ENCODE measurements at regions not wholly inside any gene's neighbourhood (a gene's known extent, or its start where the extent isn't known, plus 50 kb on each side); places are given as distances from the start of the nearest gene placed in this dataset.

- H3K27me3 ChIP-seq (ENCODE audit: control insufficient read depth in 2 of 2, insufficient read depth in 2 of 2, low read length in 2 of 2) = no peaks in the 10 kb centered on the region
- H3K9ac ChIP-seq (replicated peaks; ENCODE audit: extremely low read depth, insufficient read depth, low read length) = no peak overlapping the region
- no peak for DNase-seq (ENCODE audit: low read depth, low spot score)
- no peak for TF ChIP-seq EZH2 (IDR thresholded peaks at IDR 0.05; ENCODE audit: borderline replicate concordance, low read depth, low read length, severe bottlenecking)
- no peak for TF ChIP-seq CTCF (IDR thresholded peaks at IDR 0.05; ENCODE audit: extremely low read depth in 1 of 2, insufficient read depth in 1 of 2, low read depth in 1 of 2, low read length in 2 of 2)
- TF ChIP-seq POLR2A (IDR thresholded peaks at IDR 0.05; ENCODE audit: low read depth, low read length) = no peak
- TF ChIP-seq FOS (IDR thresholded peaks at IDR 0.05; ENCODE audit: borderline replicate concordance, insufficient read depth, low read length) = no peak
- no peak for TF ChIP-seq GATA2 (IDR thresholded peaks at IDR 0.05; ENCODE audit: insufficient read depth, insufficient read length, low read depth, low read length)
- TF ChIP-seq MYC (IDR thresholded peaks at IDR 0.05; ENCODE audit: low read depth, low read length) = no peak
- no peak for TF ChIP-seq POLR2AphosphoS5 (IDR thresholded peaks at IDR 0.05; ENCODE audit: insufficient read depth, low read depth, low read length)
- FAIRE-seq = no peak
- H3K79me2 ChIP-seq (ENCODE audit: control insufficient read depth, insufficient read depth, low read length) = no peaks in the 10 kb centered on the region
- no peaks in the 10 kb centered on the region for H4K20me1 ChIP-seq (replicated peaks; ENCODE audit: control insufficient read depth, extremely low read depth, insufficient read depth, low read length)
- no peak overlapping the region for H3K27ac ChIP-seq (ENCODE audit: insufficient read depth, low read depth, low read length)
- dilution Hi-C loops (cut with MboI; ENCODE audit: extremely low pct_ligation_motif_present, low sequenced_read_pairs) (no loop called here), intact Hi-C loops (cut with micrococcal nuclease) (no loop called here)
- H3K9me1 ChIP-seq (replicated peaks; ENCODE audit: control insufficient read depth, extremely low read depth, insufficient read depth, low read length) = no peaks in the 10 kb centered on the region
- CTCF ChIA-PET = no interaction called here
- POLR2A ChIA-PET = no interaction called here
- H2AFZ ChIP-seq (ENCODE audit: low read depth, low read length) = no peak overlapping the region
- H3K9me3 ChIP-seq (replicated peaks; ENCODE audit: control insufficient read depth, insufficient read depth, low read length) = no peaks in the 10 kb centered on the region
- no peaks in the 10 kb centered on the region for H3K4me1 ChIP-seq (ENCODE audit: control insufficient read depth, extremely low read depth, insufficient read depth, low read length)
- no peak overlapping the region for H3K4me3 ChIP-seq (replicated peaks in 1 of 3; ENCODE audit: insufficient read depth in 1 of 3, low read depth in 1 of 3, low read length in 3 of 3)
- no peaks in the 10 kb centered on the region for H3K36me3 ChIP-seq (ENCODE audit: control insufficient read depth in 2 of 2, extremely low read depth in 1 of 2, insufficient read depth in 2 of 2, low read length in 2 of 2)
- H3K4me2 ChIP-seq (ENCODE audit: insufficient read depth, low read length) = no peak overlapping the region
- BruUV-seq (replicated peaks) = no TSS peak
Measured at GRCh38 chr2:239608723-239609122, 207.9 kb upstream of the HDAC4 start.

- no peaks in the 10 kb centered on the region for H3K9me3 ChIP-seq (replicated peaks; ENCODE audit: control insufficient read depth, insufficient read depth, low read length)
- no peak for FAIRE-seq
- no peaks in the 10 kb centered on the region for H3K36me3 ChIP-seq (ENCODE audit: control insufficient read depth in 2 of 2, extremely low read depth in 1 of 2, insufficient read depth in 2 of 2, low read length in 2 of 2)
- H3K27ac ChIP-seq (ENCODE audit: insufficient read depth, low read depth, low read length) = no peak overlapping the region
- BruUV-seq (replicated peaks) = no TSS peak
- no peak for TF ChIP-seq MYC (IDR thresholded peaks at IDR 0.05; ENCODE audit: low read depth, low read length)
- TF ChIP-seq FOS (IDR thresholded peaks at IDR 0.05; ENCODE audit: borderline replicate concordance, insufficient read depth, low read length) = no peak
- TF ChIP-seq CTCF (IDR thresholded peaks at IDR 0.05; ENCODE audit: extremely low read depth in 1 of 2, insufficient read depth in 1 of 2, low read depth in 1 of 2, low read length in 2 of 2) = no peak
- no peak for TF ChIP-seq POLR2A (IDR thresholded peaks at IDR 0.05; ENCODE audit: low read depth, low read length)
- TF ChIP-seq GATA2 (IDR thresholded peaks at IDR 0.05; ENCODE audit: insufficient read depth, insufficient read length, low read depth, low read length) = no peak
- H3K4me3 ChIP-seq (replicated peaks in 1 of 3; ENCODE audit: insufficient read depth in 1 of 3, low read depth in 1 of 3, low read length in 3 of 3) = no peak overlapping the region
- H3K9ac ChIP-seq (replicated peaks; ENCODE audit: extremely low read depth, insufficient read depth, low read length) = no peak overlapping the region
- intact Hi-C loops (cut with micrococcal nuclease) = no loop called here
- no peak overlapping the region for H2AFZ ChIP-seq (ENCODE audit: low read depth, low read length)
- no peaks in the 10 kb centered on the region for H3K9me1 ChIP-seq (replicated peaks; ENCODE audit: control insufficient read depth, extremely low read depth, insufficient read depth, low read length)
- H3K4me2 ChIP-seq (ENCODE audit: insufficient read depth, low read length) = no peak overlapping the region
- CTCF ChIA-PET = no interaction called here
- no peaks in the 10 kb centered on the region for H4K20me1 ChIP-seq (replicated peaks; ENCODE audit: control insufficient read depth, extremely low read depth, insufficient read depth, low read length)
- no peaks in the 10 kb centered on the region for H3K27me3 ChIP-seq (ENCODE audit: control insufficient read depth in 2 of 2, insufficient read depth in 2 of 2, low read length in 2 of 2)
- POLR2A ChIA-PET = no interaction called here
- DNase-seq (ENCODE audit: low read depth, low spot score) = no peak
- no peaks in the 10 kb centered on the region for H3K4me1 ChIP-seq (ENCODE audit: control insufficient read depth, extremely low read depth, insufficient read depth, low read length)
- no peaks in the 10 kb centered on the region for H3K79me2 ChIP-seq (ENCODE audit: control insufficient read depth, insufficient read depth, low read length)
- dilution Hi-C loops (cut with MboI; ENCODE audit: extremely low pct_ligation_motif_present, low sequenced_read_pairs) = no loop called here
Measured at GRCh38 chr2:239608260-239608659, 207.4 kb upstream of the HDAC4 start.
